ENCODE measurements at regions not wholly inside any gene's neighbourhood (a gene's known extent, or its start where the extent isn't known, plus 50 kb on each side); places are given as distances from the start of the nearest gene placed in this dataset.
"Not testable (repeated sequence)": the region's sequence is repeated elsewhere in the genome, so short reads cannot be mapped to it uniquely, and the experiment has no call there.

- Histone ChIP-seq H3K9me3 (ENCODE audit: control insufficient read depth in 2 of 2, insufficient read depth in 1 of 2, low read depth in 1 of 2, low read length in 1 of 2) (peaks cover 0 to 7% of the 10 kb centered on the region in 2 donors), H3K36me3 (ENCODE audit: control insufficient read depth in 3 of 3, insufficient read depth in 2 of 3, low read depth in 1 of 3, low read length in 3 of 3) (no peaks in the 10 kb centered on the region), H3K4me3 (ENCODE audit: low read depth in 1 of 3, low read length in 3 of 3) (no peak overlapping the region), H3K27me3 (ENCODE audit: control insufficient read depth in 3 of 3, insufficient read depth in 3 of 3, low read length in 3 of 3) (peaks cover 0 to 4% (median 0%) of the 10 kb centered on the region in 3 donors), H3K4me1 (ENCODE audit: control insufficient read depth in 3 of 3, insufficient read depth in 2 of 3, low read depth in 1 of 3, low read length in 2 of 3) (no peaks in the 10 kb centered on the region), H3K27ac (ENCODE audit: low read depth in 1 of 3, low read length in 2 of 3) (no peak overlapping the region)
- no peak for DNase-seq
- WGBS, 3 donors: 79 to 81% (median 80%) methylated on average over 21 of the region's 21 CpGs
- FAIRE-seq: no peak
Measured at GRCh38 chr6:1445650-1446330, 56.4 kb downstream of the FOXF2 start.

GRCh38 chr6:1449896-1450295, 60.5 kb downstream of the FOXF2 start:
- Histone ChIP-seq H3K27me3 (ENCODE audit: control insufficient read depth in 3 of 3, insufficient read depth in 3 of 3, low read length in 3 of 3) (peaks cover 0 to 9% (median 0%) of the 10 kb centered on the region in 3 donors), H3K4me3 (ENCODE audit: low read depth in 1 of 3, low read length in 3 of 3) (no peak overlapping the region), H3K27ac (ENCODE audit: low read depth in 1 of 3, low read length in 2 of 3) (no peak overlapping the region), H3K36me3 (ENCODE audit: control insufficient read depth in 3 of 3, insufficient read depth in 2 of 3, low read depth in 1 of 3, low read length in 3 of 3) (no peaks in the 10 kb centered on the region), H3K9me3 (ENCODE audit: control insufficient read depth in 2 of 2, insufficient read depth in 1 of 2, low read depth in 1 of 2, low read length in 1 of 2) (peaks cover 0 to 18% of the 10 kb centered on the region in 2 donors), H3K4me1 (ENCODE audit: control insufficient read depth in 3 of 3, insufficient read depth in 2 of 3, low read depth in 1 of 3, low read length in 2 of 3) (no peaks in the 10 kb centered on the region)
- no peak for DNase-seq
- WGBS, 3 donors: 70 to 86% (median 72%) methylated on average over 4 of the region's 4 CpGs
- no peak for FAIRE-seq

- H3K9me3 ChIP-seq (ENCODE audit: control insufficient read depth in 2 of 2, insufficient read depth in 1 of 2, low read depth in 1 of 2, low read length in 1 of 2): peaks cover 0 to 18% of the 10 kb centered on the region in 2 donors
- DNase-seq (no peak), FAIRE-seq (no peak)
- no peak overlapping the region for H3K27ac ChIP-seq (ENCODE audit: low read depth in 1 of 3, low read length in 2 of 3)
- peaks cover 0 to 5% (median 0%) of the 10 kb centered on the region in 3 donors for H3K27me3 ChIP-seq (ENCODE audit: control insufficient read depth in 3 of 3, insufficient read depth in 3 of 3, low read length in 3 of 3)
- WGBS, 3 donors: 91 to 93% (median 92%) methylated on average over 8 of the region's 8 CpGs
- H3K36me3 ChIP-seq (ENCODE audit: control insufficient read depth in 3 of 3, insufficient read depth in 2 of 3, low read depth in 1 of 3, low read length in 3 of 3): no peaks in the 10 kb centered on the region
- no peaks in the 10 kb centered on the region for H3K4me1 ChIP-seq (ENCODE audit: control insufficient read depth in 3 of 3, insufficient read depth in 2 of 3, low read depth in 1 of 3, low read length in 2 of 3)
- H3K4me3 ChIP-seq (ENCODE audit: low read depth in 1 of 3, low read length in 3 of 3): no peak overlapping the region
Measured at GRCh38 chr6:1453024-1453423, 63.6 kb downstream of the FOXF2 start.

- not testable (repeated sequence) for H3K27ac ChIP-seq (ENCODE audit: low read depth in 1 of 3, low read length in 2 of 3); H3K4me1 ChIP-seq (ENCODE audit: control insufficient read depth in 3 of 3, insufficient read depth in 2 of 3, low read depth in 1 of 3, low read length in 2 of 3); H3K9me3 ChIP-seq (ENCODE audit: control insufficient read depth in 2 of 2, insufficient read depth in 1 of 2, low read depth in 1 of 2, low read length in 1 of 2); H3K27me3 ChIP-seq (ENCODE audit: control insufficient read depth in 3 of 3, insufficient read depth in 3 of 3, low read length in 3 of 3); DNase-seq; H3K36me3 ChIP-seq (ENCODE audit: control insufficient read depth in 3 of 3, insufficient read depth in 2 of 3, low read depth in 1 of 3, low read length in 3 of 3); FAIRE-seq; H3K4me3 ChIP-seq (ENCODE audit: low read depth in 1 of 3, low read length in 3 of 3)
- 92 to 98% (median 96%) methylated on average over 8 to 22 of the region's 22 CpGs for WGBS, 3 donors
Measured at GRCh38 chr6:1456816-1457215, 67.4 kb downstream of the FOXF2 start.

- no peaks in the 10 kb centered on the region for H3K36me3 ChIP-seq (ENCODE audit: control insufficient read depth in 3 of 3, insufficient read depth in 2 of 3, low read depth in 1 of 3, low read length in 3 of 3)
- H3K9me3 ChIP-seq (ENCODE audit: control insufficient read depth in 2 of 2, insufficient read depth in 1 of 2, low read depth in 1 of 2, low read length in 1 of 2): peaks cover 0 to 3% of the 10 kb centered on the region in 2 donors
- DNase-seq (no peak), FAIRE-seq (no peak)
- peaks cover 0 to 3% (median 0%) of the 10 kb centered on the region in 3 donors for H3K27me3 ChIP-seq (ENCODE audit: control insufficient read depth in 3 of 3, insufficient read depth in 3 of 3, low read length in 3 of 3)
- no peaks in the 10 kb centered on the region for H3K4me1 ChIP-seq (ENCODE audit: control insufficient read depth in 3 of 3, insufficient read depth in 2 of 3, low read depth in 1 of 3, low read length in 2 of 3)
- H3K27ac ChIP-seq (ENCODE audit: low read depth in 1 of 3, low read length in 2 of 3): no peak overlapping the region
- 75 to 92% (median 77%) methylated on average over 2 of the region's 2 CpGs for WGBS, 3 donors
- no peak overlapping the region for H3K4me3 ChIP-seq (ENCODE audit: low read depth in 1 of 3, low read length in 3 of 3)
Measured at GRCh38 chr6:1461207-1461606, 71.8 kb downstream of the FOXF2 start.

- Histone ChIP-seq H3K4me3 (ENCODE audit: low read depth in 1 of 3, low read length in 3 of 3) (no peak overlapping the region), H3K27ac (ENCODE audit: low read depth in 1 of 3, low read length in 2 of 3) (no peak overlapping the region), H3K36me3 (ENCODE audit: control insufficient read depth in 3 of 3, insufficient read depth in 2 of 3, low read depth in 1 of 3, low read length in 3 of 3) (no peaks in the 10 kb centered on the region), H3K4me1 (ENCODE audit: control insufficient read depth in 3 of 3, insufficient read depth in 2 of 3, low read depth in 1 of 3, low read length in 2 of 3) (no peaks in the 10 kb centered on the region), H3K9me3 (ENCODE audit: control insufficient read depth in 2 of 2, insufficient read depth in 1 of 2, low read depth in 1 of 2, low read length in 1 of 2) (peaks cover 0 to 3% of the 10 kb centered on the region in 2 donors), H3K27me3 (ENCODE audit: control insufficient read depth in 3 of 3, insufficient read depth in 3 of 3, low read length in 3 of 3) (peaks cover 0 to 3% (median 0%) of the 10 kb centered on the region in 3 donors)
- 86 to 90% (median 89%) methylated on average over 3 of the region's 3 CpGs for WGBS, 3 donors
- FAIRE-seq: no peak
- DNase-seq: no peak
Measured at GRCh38 chr6:1461736-1462135, 72.4 kb downstream of the FOXF2 start.

GRCh38 chr6:1463275-1463674, 73.9 kb downstream of the FOXF2 start:
- no peak overlapping the region for H3K4me3 ChIP-seq (ENCODE audit: low read depth in 1 of 3, low read length in 3 of 3)
- no peaks in the 10 kb centered on the region for H3K4me1 ChIP-seq (ENCODE audit: control insufficient read depth in 3 of 3, insufficient read depth in 2 of 3, low read depth in 1 of 3, low read length in 2 of 3)
- no peak for DNase-seq
- peaks cover 0 to 3% (median 0%) of the 10 kb centered on the region in 3 donors for H3K27me3 ChIP-seq (ENCODE audit: control insufficient read depth in 3 of 3, insufficient read depth in 3 of 3, low read length in 3 of 3)
- WGBS, 3 donors: 80 to 87% (median 84%) methylated on average over 7 of the region's 7 CpGs
- H3K27ac ChIP-seq (ENCODE audit: low read depth in 1 of 3, low read length in 2 of 3): no peak overlapping the region
- H3K9me3 ChIP-seq (ENCODE audit: control insufficient read depth in 2 of 2, insufficient read depth in 1 of 2, low read depth in 1 of 2, low read length in 1 of 2): peaks cover 0 to 3% of the 10 kb centered on the region in 2 donors
- FAIRE-seq: no peak
- no peaks in the 10 kb centered on the region for H3K36me3 ChIP-seq (ENCODE audit: control insufficient read depth in 3 of 3, insufficient read depth in 2 of 3, low read depth in 1 of 3, low read length in 3 of 3)

GRCh38 chr6:1463751-1464426, 74.5 kb downstream of the FOXF2 start:
- peaks cover 0 to under 1% of the 10 kb centered on the region in 2 donors for H3K9me3 ChIP-seq (ENCODE audit: control insufficient read depth in 2 of 2, insufficient read depth in 1 of 2, low read depth in 1 of 2, low read length in 1 of 2)
- FAIRE-seq (no peak), DNase-seq (no peak)
- H3K27me3 ChIP-seq (ENCODE audit: control insufficient read depth in 3 of 3, insufficient read depth in 3 of 3, low read length in 3 of 3): peaks cover 0 to 3% (median 0%) of the 10 kb centered on the region in 3 donors
- WGBS, 3 donors: 85 to 88% (median 87%) methylated on average over 8 of the region's 8 CpGs
- H3K36me3 ChIP-seq (ENCODE audit: control insufficient read depth in 3 of 3, insufficient read depth in 2 of 3, low read depth in 1 of 3, low read length in 3 of 3): no peaks in the 10 kb centered on the region
- H3K27ac ChIP-seq (ENCODE audit: low read depth in 1 of 3, low read length in 2 of 3): no peak overlapping the region
- no peak overlapping the region for H3K4me3 ChIP-seq (ENCODE audit: low read depth in 1 of 3, low read length in 3 of 3)
- no peaks in the 10 kb centered on the region for H3K4me1 ChIP-seq (ENCODE audit: control insufficient read depth in 3 of 3, insufficient read depth in 2 of 3, low read depth in 1 of 3, low read length in 2 of 3)
